Cardiac muscle cell (in vitro differentiated cells and primary cell): ENCODE measurements at regions not wholly inside any gene's neighbourhood (a gene's known extent, or its start where the extent isn't known, plus 50 kb on each side); places are given as distances from the start of the nearest gene placed in this dataset.

ENCODE experiments used
- DNase-seq, 2 donors: peaks; one replicate each; pipeline versions ENCODE4 v3.0.0 to v3.0.0-alpha.2; 2010 to 2017; ENCODE audit warnings: low read depth in 1 of 2, low spot score in 1 of 2
- H3K27ac ChIP-seq: fragments of 200-600 bp; sonication (generic); 2 replicates; pipeline ENCODE4 v1.5.1; 2016
- H3K27me3 ChIP-seq: fragments of 200-600 bp; sonication (generic); 2 replicates; pipeline ENCODE4 v1.6.0; 2016; ENCODE audit warnings: control low read depth
- H3K36me3 ChIP-seq: fragments of 200-600 bp; sonication (generic); 2 replicates; pipeline ENCODE4 v1.5.1; 2016; ENCODE audit warnings: control low read depth
- H3K4me1 ChIP-seq: fragments of 200-600 bp; sonication (generic); 2 replicates; pipeline ENCODE4 v1.8.1; 2017; ENCODE audit warnings: low read depth, mild to moderate bottlenecking, mixed run types
- H3K4me3 ChIP-seq: fragments of 200-600 bp; sonication (generic); 2 replicates; pipeline ENCODE4 v1.5.1; 2016; ENCODE audit warnings: mild to moderate bottlenecking
- H3K9me3 ChIP-seq: fragments of 200-600 bp; sonication (generic); 2 replicates; pipeline ENCODE4 v1.5.1; 2017; ENCODE audit warnings: low read depth, mild to moderate bottlenecking, control low read depth
- TF ChIP-seq, protein P1 (sequence below): IDR thresholded peaks from 2 replicates; pipeline ENCODE4 v1.5.1; 2012; ENCODE audit warnings: low read depth, mild to moderate bottlenecking, low read length

DNA sequence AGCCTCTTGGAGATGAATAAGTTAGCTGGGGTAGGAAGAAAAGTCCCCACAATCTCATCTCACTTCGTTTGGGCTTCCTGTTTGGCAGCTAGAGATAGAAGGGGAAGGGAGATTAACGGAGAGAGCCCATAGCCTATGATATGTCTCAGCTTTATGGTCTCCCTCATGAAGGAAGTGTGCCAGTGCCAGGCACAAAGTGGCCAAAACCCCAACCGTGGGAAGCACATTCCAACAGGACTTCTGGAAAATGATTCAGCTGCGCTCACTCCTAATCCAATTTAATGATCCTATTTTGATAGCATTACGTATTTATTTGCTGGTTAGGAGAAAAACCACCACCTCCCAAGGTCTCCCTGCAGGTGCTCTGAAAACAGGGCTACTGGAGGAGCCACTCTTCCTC lies 303.1 kb upstream of the CLINT1 start:
- Histone ChIP-seq H3K4me3 (no peak overlapping the region), H3K9me3 (no peaks in the 10 kb centered on the region), H3K27ac (no peak overlapping the region), H3K4me1 (peaks cover 16% of the 10 kb centered on the region), H3K27me3 (no peaks in the 10 kb centered on the region), H3K36me3 (no peaks in the 10 kb centered on the region)
- no peak for DNase-seq
- TF ChIP-seq, protein P1, sequence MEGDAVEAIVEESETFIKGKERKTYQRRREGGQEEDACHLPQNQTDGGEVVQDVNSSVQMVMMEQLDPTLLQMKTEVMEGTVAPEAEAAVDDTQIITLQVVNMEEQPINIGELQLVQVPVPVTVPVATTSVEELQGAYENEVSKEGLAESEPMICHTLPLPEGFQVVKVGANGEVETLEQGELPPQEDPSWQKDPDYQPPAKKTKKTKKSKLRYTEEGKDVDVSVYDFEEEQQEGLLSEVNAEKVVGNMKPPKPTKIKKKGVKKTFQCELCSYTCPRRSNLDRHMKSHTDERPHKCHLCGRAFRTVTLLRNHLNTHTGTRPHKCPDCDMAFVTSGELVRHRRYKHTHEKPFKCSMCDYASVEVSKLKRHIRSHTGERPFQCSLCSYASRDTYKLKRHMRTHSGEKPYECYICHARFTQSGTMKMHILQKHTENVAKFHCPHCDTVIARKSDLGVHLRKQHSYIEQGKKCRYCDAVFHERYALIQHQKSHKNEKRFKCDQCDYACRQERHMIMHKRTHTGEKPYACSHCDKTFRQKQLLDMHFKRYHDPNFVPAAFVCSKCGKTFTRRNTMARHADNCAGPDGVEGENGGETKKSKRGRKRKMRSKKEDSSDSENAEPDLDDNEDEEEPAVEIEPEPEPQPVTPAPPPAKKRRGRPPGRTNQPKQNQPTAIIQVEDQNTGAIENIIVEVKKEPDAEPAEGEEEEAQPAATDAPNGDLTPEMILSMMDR: no peak

DNA sequence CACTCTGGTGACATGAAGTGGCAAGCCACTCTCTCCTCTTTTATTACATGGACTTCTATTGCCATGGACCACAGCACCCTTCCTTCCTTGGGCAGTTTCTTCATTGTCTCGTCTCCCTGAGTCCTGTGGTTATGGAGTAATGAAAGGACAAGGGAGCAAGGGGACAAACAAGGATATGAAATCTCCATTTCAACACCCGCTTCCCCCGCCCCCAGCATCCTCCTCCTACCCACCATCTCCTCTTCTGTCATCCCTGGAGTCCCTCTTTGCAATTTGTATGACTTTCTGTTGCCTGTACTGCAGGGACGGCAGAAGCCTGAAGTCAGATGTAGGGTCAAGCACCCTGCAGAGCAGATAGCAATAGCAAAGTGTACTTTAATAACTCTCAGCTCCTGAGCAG lies 300.7 kb upstream of the CLINT1 start:
- H3K4me3 ChIP-seq: no peak overlapping the region
- peaks cover 9% of the 10 kb centered on the region for H3K4me1 ChIP-seq
- no peaks in the 10 kb centered on the region for H3K27me3 ChIP-seq
- H3K36me3 ChIP-seq: no peaks in the 10 kb centered on the region
- H3K9me3 ChIP-seq: no peaks in the 10 kb centered on the region
- TF ChIP-seq, protein P1: no peak
- no peak for DNase-seq
- H3K27ac ChIP-seq: no peak overlapping the region

DNA sequence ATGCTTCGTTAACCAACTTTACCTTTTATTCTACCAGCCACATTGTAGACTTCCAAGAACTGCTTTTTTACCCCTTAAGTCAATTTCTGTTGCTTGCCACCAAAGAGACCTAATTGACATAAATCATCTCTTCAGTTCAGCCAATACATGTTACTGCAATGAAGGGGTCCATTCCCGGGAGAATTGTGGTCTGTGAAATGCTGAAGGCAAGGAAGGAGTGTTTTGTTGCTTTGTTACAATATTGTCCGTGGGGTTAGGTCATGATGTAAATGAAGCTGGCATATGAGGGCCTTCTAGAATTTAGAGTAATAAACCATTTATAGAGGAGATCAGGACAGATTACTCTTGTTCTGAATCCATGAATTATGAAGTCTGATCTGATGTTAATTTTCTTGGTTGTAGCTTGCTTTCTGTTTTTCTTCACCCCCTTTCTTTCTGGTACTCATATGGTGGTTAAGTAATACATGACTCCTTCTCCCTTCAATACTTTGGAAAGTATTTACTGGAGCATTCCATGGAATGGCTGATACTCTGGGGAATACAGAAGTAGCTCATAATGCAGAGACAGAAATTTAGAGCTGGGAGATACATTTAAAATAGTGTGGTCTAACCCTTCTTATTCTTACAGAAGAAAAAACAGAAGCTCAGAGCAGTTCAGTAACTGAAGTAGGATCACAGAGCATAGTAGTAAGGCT lies 297.0 kb upstream of the CLINT1 start:
- Histone ChIP-seq H3K4me1 (no peaks in the 10 kb centered on the region), H3K36me3 (no peaks in the 10 kb centered on the region), H3K27me3 (no peaks in the 10 kb centered on the region), H3K27ac (no peak overlapping the region), H3K9me3 (no peaks in the 10 kb centered on the region), H3K4me3 (no peak overlapping the region)
- TF ChIP-seq, protein P1: no peak
- no peak for DNase-seq

DNA sequence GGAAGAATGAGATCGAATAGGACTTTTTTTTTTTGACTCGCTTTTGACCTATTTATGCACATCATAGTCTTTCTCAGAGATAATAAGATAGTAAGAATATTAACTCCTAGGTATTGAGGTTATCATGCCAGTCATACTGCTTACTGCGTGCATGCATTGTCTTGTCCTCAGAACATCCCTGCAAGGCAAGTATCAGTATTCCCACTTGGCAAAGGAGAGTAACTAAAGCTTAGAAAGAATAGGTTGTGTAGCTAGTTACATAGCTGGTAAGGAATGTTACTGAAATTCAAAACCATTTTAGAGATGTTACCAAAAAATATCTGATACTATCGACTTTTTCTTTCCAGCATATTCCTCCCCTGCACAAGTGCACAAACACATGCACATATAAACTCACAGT lies 296.1 kb upstream of the CLINT1 start:
- Histone ChIP-seq H3K36me3 (no peaks in the 10 kb centered on the region), H3K4me3 (no peak overlapping the region), H3K27ac (no peak overlapping the region), H3K27me3 (no peaks in the 10 kb centered on the region), H3K9me3 (no peaks in the 10 kb centered on the region), H3K4me1 (no peaks in the 10 kb centered on the region)
- DNase-seq: no peak
- TF ChIP-seq, protein P1: no peak

DNA sequence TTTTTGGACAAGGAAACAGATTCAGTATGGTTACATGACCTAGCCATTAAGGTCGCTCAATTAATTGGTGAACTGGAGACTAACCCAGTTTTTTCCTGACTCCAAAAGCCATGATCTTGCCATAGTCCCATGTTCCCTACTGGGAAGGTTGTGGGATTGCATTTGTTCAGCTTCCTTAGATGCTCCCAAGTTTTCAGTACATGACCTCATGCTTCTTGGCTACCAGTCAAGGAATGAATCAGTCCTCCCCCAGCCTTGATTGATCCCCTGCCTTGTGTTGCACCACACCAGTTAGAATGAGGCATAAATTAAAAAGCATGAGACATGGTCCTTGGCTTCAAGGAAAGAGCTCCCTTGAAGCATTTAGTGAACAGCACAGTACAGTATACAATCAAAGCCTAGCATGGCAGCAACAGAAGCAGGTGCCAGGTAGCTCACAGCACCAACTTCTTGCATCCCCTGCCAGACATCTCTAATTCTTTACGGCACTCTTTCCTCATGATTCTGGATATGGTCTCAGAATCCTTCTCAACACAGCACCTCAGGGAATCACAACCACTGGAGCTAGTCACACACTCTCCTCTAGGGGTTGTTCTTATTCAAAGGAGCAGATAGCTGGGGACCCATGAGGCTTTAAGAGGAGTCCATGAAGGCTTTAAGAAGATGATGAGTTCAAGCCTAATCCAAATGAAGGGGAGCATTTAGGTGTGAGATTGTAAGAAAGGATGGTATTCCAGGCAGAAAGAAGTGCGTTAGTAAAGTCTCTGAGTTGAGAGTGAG lies 295.5 kb upstream of the CLINT1 start:
- H3K27me3 ChIP-seq: no peaks in the 10 kb centered on the region
- H3K9me3 ChIP-seq: no peaks in the 10 kb centered on the region
- H3K4me1 ChIP-seq: no peaks in the 10 kb centered on the region
- H3K4me3 ChIP-seq: no peak overlapping the region
- no peaks in the 10 kb centered on the region for H3K36me3 ChIP-seq
- H3K27ac ChIP-seq: no peak overlapping the region
- DNase-seq: peak in 1 of 2 donors; percentile 90
- TF ChIP-seq, protein P1: no peak
